ENCODE measurements at regions not wholly inside any gene's neighbourhood (a gene's known extent, or its start where the extent isn't known, plus 50 kb on each side); places are given as distances from the start of the nearest gene placed in this dataset.
"Not testable (repeated sequence)": the region's sequence is repeated elsewhere in the genome, so short reads cannot be mapped to it uniquely, and the experiment has no call there.

GRCh38 chr9:97248252-97248651 is 59.2 kb upstream of the CCDC180 start:
- DNase-seq = not testable (repeated sequence)

- no peak for DNase-seq
Observed at GRCh38 chr9:97243606-97244005, 63.9 kb upstream of the CCDC180 start.

- DNase-seq = not testable (repeated sequence)
Observed at GRCh38 chr9:97241430-97241829, 66.0 kb upstream of the CCDC180 start.

- peak; percentile 32 to 96 (median 53) for DNase-seq
Observed at GRCh38 chr9:97237951-97238889, 69.2 kb upstream of the CCDC180 start.

GRCh38 chr9:97237311-97237786 is 70.1 kb upstream of the CCDC180 start:
- no peak for DNase-seq

- DNase-seq = not testable (repeated sequence)
Observed at GRCh38 chr9:97233009-97233400, 74.5 kb upstream of the CCDC180 start.

GRCh38 chr9:97232060-97233008 is 75.1 kb upstream of the CCDC180 start:
- not testable (repeated sequence) for DNase-seq

- DNase-seq = not testable (repeated sequence)
Observed at GRCh38 chr9:97222393-97222792, 85.1 kb upstream of the CCDC180 start.

GRCh38 chr9:97221478-97222355 is 85.7 kb upstream of the CCDC180 start:
- peak; percentile 15 to 73 (median 30) for DNase-seq

GRCh38 chr9:97220894-97221477 is 86.5 kb upstream of the CCDC180 start:
- DNase-seq = no peak

GRCh38 chr9:97220396-97220795 is 87.1 kb upstream of the CCDC180 start:
- DNase-seq = not testable (repeated sequence)

- not testable (repeated sequence) for DNase-seq
Observed at GRCh38 chr9:97219443-97220140, 87.9 kb upstream of the CCDC180 start.

- not testable (repeated sequence) for DNase-seq
Observed at GRCh38 chr9:97215127-97215526, 92.3 kb upstream of the CCDC180 start.

GRCh38 chr9:97214556-97214955 is 92.9 kb upstream of the CCDC180 start:
- DNase-seq = not testable (repeated sequence)

- DNase-seq = not testable (repeated sequence)
Observed at GRCh38 chr9:97199683-97200082, 107.8 kb upstream of the CCDC180 start.

- not testable (repeated sequence) for DNase-seq
Observed at GRCh38 chr9:97193767-97194166, 113.7 kb upstream of the CCDC180 start.

- no peak for DNase-seq
Observed at GRCh38 chr9:97188545-97188944, 118.9 kb upstream of the CCDC180 start.

GRCh38 chr9:97187706-97188105 is 119.8 kb upstream of the CCDC180 start:
- DNase-seq = not testable (repeated sequence)

GRCh38 chr9:97186493-97186892 is 121.0 kb upstream of the CCDC180 start:
- no peak for DNase-seq

GRCh38 chr9:97182532-97182931 is 124.9 kb upstream of the CCDC180 start:
- DNase-seq = not testable (repeated sequence)

GRCh38 chr9:97179616-97180015 is 127.8 kb upstream of the CCDC180 start:
- DNase-seq = no peak

Measured in T-helper 2 cell (primary cell).